GM12878 (cell line): ENCODE measurements at regions not wholly inside any gene's neighbourhood (a gene's known extent, or its start where the extent isn't known, plus 50 kb on each side); places are given as distances from the start of the nearest gene placed in this dataset.

ENCODE experiments used
- ATAC-seq: fragments of 200-7000 bp; cut with Tn5 transposase; 3 replicates; pipeline ENCODE4 v1.9.1; 2020; ENCODE audit warnings: mild to moderate bottlenecking, moderate library complexity
- BruUV-seq: library from RNA; stranded (reverse); fragments of 400-500 nt; replicated peaks from 2 replicates; lab custom pipeline; 2021; lab: Mats Ljungman, UMichigan
- CTCF ChIA-PET: fragments of 300-600 bp; sonication (Branson Sonifier 250); formaldehyde crosslinking; extraction: SDS; loops from one replicate; lab custom pipeline; 2021; ENCODE audit warnings: inconsistent platforms; lab: Yijun Ruan, JAX
- POLR2A ChIA-PET: fragments of 350-600 bp; formaldehyde crosslinking; extraction: SDS; loops from one replicate; lab custom pipeline; 2021; ENCODE audit warnings: inconsistent platforms; lab: Charles Lee
- RAD21 ChIA-PET: fragments of 300-600 bp; sonication (Branson Sonifier 250); formaldehyde crosslinking; loops from one replicate; lab custom pipeline; 2023; ENCODE audit warnings: antibody characterized with exemption; ENCODE audit not compliant: unreplicated experiment; lab: Charles Lee
- SMC1A ChIA-PET: fragments of 300-600 bp; sonication (Branson Sonifier 250); formaldehyde crosslinking; loops from one replicate; lab custom pipeline; 2023; ENCODE audit not compliant: unreplicated experiment, uncharacterized antibody; lab: Charles Lee
- DNase-seq: peaks from one replicate; pipeline ENCODE4 v3.0.0-alpha.2; 2011; ENCODE audit warnings: low read depth, low spot score
- FAIRE-seq: peaks from 3 replicates; lab custom pipeline; 2011; peaks lifted over from hg19 to GRCh38; lab: Jason Lieb, UNC
- H2AFZ ChIP-seq: 2 replicates; pipeline ENCODE4 v1.6.0; 2011; ENCODE audit warnings: low read depth, low read length, control low read depth; ENCODE audit not compliant: control insufficient read depth
- H3K27ac ChIP-seq: 2 replicates; pipeline ENCODE4 v1.5.1; 2011; ENCODE audit warnings: control low read depth; ENCODE audit not compliant: control insufficient read depth, insufficient read depth
- H3K27me3 ChIP-seq, 2 experiments: replicated peaks in 1 of 2; 2 replicates each; pipeline versions ENCODE4 v1.6.0 to v1.6.1; 2011; ENCODE audit warnings: low read length in 1 of 2; ENCODE audit not compliant: control insufficient read depth in 2 of 2, insufficient read depth in 2 of 2
- H3K36me3 ChIP-seq, 2 experiments: 2 replicates each; pipeline ENCODE4 v1.5.1; 2011; ENCODE audit warnings: low read length in 1 of 2; ENCODE audit not compliant: control insufficient read depth in 2 of 2, insufficient read depth in 2 of 2
- H3K4me1 ChIP-seq: 2 replicates; pipeline ENCODE4 v1.6.1; 2011; ENCODE audit warnings: mild to moderate bottlenecking, low read length, moderate library complexity, mixed read lengths; ENCODE audit not compliant: control insufficient read depth, insufficient read depth
- H3K4me2 ChIP-seq: 2 replicates; pipeline ENCODE4 v1.6.0; 2011; ENCODE audit warnings: control low read depth; ENCODE audit not compliant: control insufficient read depth, insufficient read depth
- H3K4me3 ChIP-seq: fragments of 200-600 bp; sonication (generic); 2 replicates; pipeline ENCODE4 v1.5.1; 2016
- H3K79me2 ChIP-seq: 2 replicates; pipeline ENCODE4 v1.6.0; 2011; ENCODE audit warnings: low read length; ENCODE audit not compliant: control insufficient read depth, insufficient read depth
- H3K9ac ChIP-seq: 2 replicates; pipeline ENCODE4 v1.8.0; 2011; ENCODE audit warnings: low read length, control low read depth, mixed read lengths; ENCODE audit not compliant: control insufficient read depth, insufficient read depth
- H3K9me3 ChIP-seq: replicated peaks from 3 replicates; pipeline ENCODE4 v1.5.1; 2011; ENCODE audit warnings: mild to moderate bottlenecking, low read length; ENCODE audit not compliant: control insufficient read depth, insufficient read depth
- H4K20me1 ChIP-seq: 2 replicates; pipeline ENCODE4 v1.6.0; 2011; ENCODE audit not compliant: control insufficient read depth, insufficient read depth
- BCL11A ChIP-seq: IDR thresholded peaks from 2 replicates; pipeline ENCODE4 v1.6.1; 2011; ENCODE audit warnings: low read depth, low read length
- BHLHE40 ChIP-seq, 2 experiments: fragments of 450-650 bp in 1 of 2; IDR thresholded peaks; 2 replicates each; pipeline ENCODE4 v1.6.1; 2011 to 2017; ENCODE audit warnings: low read depth in 2 of 2, borderline replicate concordance in 1 of 2, improper control_type of control experiment in 1 of 2, low read length in 1 of 2, mild to moderate bottlenecking in 1 of 2
- CBX5 ChIP-seq: sonication (generic); IDR thresholded peaks from 2 replicates; pipeline ENCODE4 v1.6.1; 2016; ENCODE audit warnings: low read depth, moderate library complexity, mild to moderate bottlenecking, inconsistent platforms
- CEBPB ChIP-seq, 2 experiments: fragments of 150-350 bp in 1 of 2; IDR thresholded peaks; 2 replicates each; pipeline ENCODE4 v1.6.1; 2012 to 2014; ENCODE audit warnings: low read depth in 2 of 2, low read length in 2 of 2, borderline replicate concordance in 1 of 2, inconsistent platforms in 1 of 2
- CREM ChIP-seq: IDR thresholded peaks from 2 replicates; pipeline ENCODE4 v1.6.1; 2014; ENCODE audit warnings: antibody characterized with exemption, low read depth
- EED ChIP-seq: sonication (generic); IDR thresholded peaks from 2 replicates; pipeline ENCODE4 v1.6.1; 2016; ENCODE audit warnings: antibody characterized with exemption, low read depth
- EZH2 ChIP-seq: IDR thresholded peaks from 2 replicates; pipeline ENCODE4 v1.6.1; 2012; ENCODE audit warnings: low read depth, mild to moderate bottlenecking, control low read depth, inconsistent platforms, low read length, borderline replicate concordance; ENCODE audit not compliant: control insufficient read depth
- FOXM1 ChIP-seq: IDR thresholded peaks from 2 replicates; pipeline ENCODE4 v1.6.1; 2012; ENCODE audit warnings: low read depth, mild to moderate bottlenecking, inconsistent platforms, low read length, moderate library complexity
- HCFC1 ChIP-seq: fragments of 150-350 bp; IDR thresholded peaks from 2 replicates; pipeline ENCODE4 v1.6.1; 2014; ENCODE audit warnings: low read length
- IRF4 ChIP-seq: IDR thresholded peaks from 2 replicates; pipeline ENCODE4 v1.6.1; 2011; ENCODE audit warnings: low read depth, low read length
- KAT2A ChIP-seq: conservative IDR thresholded peaks from 2 replicates; pipeline ENCODE4 v1.6.1; 2011; ENCODE audit warnings: low read depth, low read length; ENCODE audit not compliant: control insufficient read depth
- LARP7 ChIP-seq: fragments of 450-650 bp; IDR thresholded peaks from 2 replicates; pipeline ENCODE4 v1.6.1; 2017; ENCODE audit warnings: mild to moderate bottlenecking
- MYB ChIP-seq: fragments of 150-350 bp; IDR thresholded peaks from 2 replicates; pipeline ENCODE4 v1.6.1; 2014; ENCODE audit warnings: mild to moderate bottlenecking, low read depth, low read length, borderline replicate concordance
- NBN ChIP-seq: fragments of 450-650 bp; IDR thresholded peaks from 2 replicates; pipeline ENCODE4 v1.6.1; 2016
- NFIC ChIP-seq: IDR thresholded peaks from 2 replicates; pipeline ENCODE4 v1.6.1; 2012; ENCODE audit warnings: low read depth, mild to moderate bottlenecking, inconsistent platforms, low read length, moderate library complexity
- RB1 ChIP-seq: fragments of 450-650 bp; formaldehyde crosslinking; IDR thresholded peaks from 2 replicates; pipeline ENCODE4 v1.6.1; 2017; ENCODE audit warnings: mild to moderate bottlenecking, borderline replicate concordance
- SMAD1 ChIP-seq: fragments of 450-650 bp; IDR thresholded peaks from 2 replicates; pipeline ENCODE4 v1.6.1; 2018; ENCODE audit warnings: mild to moderate bottlenecking, low read depth; ENCODE audit not compliant: partially characterized antibody
- TCF7 ChIP-seq: IDR thresholded peaks from 2 replicates; pipeline ENCODE4 v1.6.1; 2014; ENCODE audit warnings: antibody characterized with exemption, borderline replicate concordance
- USF1 ChIP-seq: IDR thresholded peaks from 2 replicates; pipeline ENCODE4 v1.6.1; 2011; ENCODE audit warnings: borderline replicate concordance, low read depth, mild to moderate bottlenecking, moderate library complexity, mixed read lengths, low read length; ENCODE audit not compliant: insufficient read depth; ENCODE audit errors: extremely low read length
- YBX1 ChIP-seq: fragments of 450-650 bp; IDR thresholded peaks from 2 replicates; pipeline ENCODE4 v1.6.1; 2016; ENCODE audit warnings: antibody characterized with exemption
- ZBED1 ChIP-seq: IDR thresholded peaks from 2 replicates; pipeline ENCODE4 v1.6.1; 2016; ENCODE audit warnings: borderline replicate concordance
- ZBTB11 ChIP-seq: fragments of 450-650 bp; formaldehyde crosslinking; IDR thresholded peaks from 2 replicates; pipeline ENCODE4 v1.5.0; 2022; ENCODE audit warnings: mild to moderate bottlenecking, missing genetic modification characterization
- ZNF217 ChIP-seq: fragments of 450-650 bp; IDR thresholded peaks from 2 replicates; pipeline ENCODE4 v1.6.1; 2017; ENCODE audit warnings: antibody characterized with exemption, mild to moderate bottlenecking
- ZNF24 ChIP-seq: fragments of 450-650 bp; IDR thresholded peaks from 2 replicates; pipeline ENCODE4 v1.6.1; 2017; ENCODE audit warnings: antibody characterized with exemption, mild to moderate bottlenecking
- whole genome bisulfite sequencing: methylation state at CpG from one replicate; pipeline ENCODE4 v1.1.6; 2016; ENCODE audit warnings: low lambda C conversion rate; ENCODE audit not compliant: insufficient replicate concordance, insufficient coverage; ENCODE audit errors: missing lambda C conversion rate; 5-methylcytosine and 5-hydroxymethylcytosine counted together
- in situ Hi-C: fragments of 300-500 bp; cut with MboI; formaldehyde crosslinking; loops from 9 replicates; pipeline ENCODE4 v1.14.3; 2018; ENCODE audit warnings: mixed read lengths
- intact Hi-C: fragments of 100-400 bp; cut with micrococcal nuclease; formaldehyde crosslinking; loops from one replicate; pipeline ENCODE4 v1.14.2; 2022; ENCODE audit not compliant: unreplicated experiment

- Histone ChIP-seq H3K36me3 (no peaks in the 10 kb centered on the region), H3K27me3 (no peaks in the 10 kb centered on the region), H3K79me2 (no peaks in the 10 kb centered on the region), H3K4me1 (no peaks in the 10 kb centered on the region), H2AFZ (no peak overlapping the region), H3K9me3 (no peaks in the 10 kb centered on the region), H3K4me2 (no peak overlapping the region), H4K20me1 (no peaks in the 10 kb centered on the region), H3K9ac (no peak overlapping the region), H3K27ac (no peak overlapping the region), H3K4me3 (no peak overlapping the region)
- FAIRE-seq: no peak
- RAD21 ChIA-PET: interaction anchor here (1.1 to 3.4 kb wide), 2 partner anchors 211 to 226 kb away, joined by 3 to 12 read pairs; no protein-coding TSS in a partner anchor
- POLR2A ChIA-PET: no interaction called here
- CTCF ChIA-PET: interaction anchor here (0.7 to 1.2 kb wide), 4 partner anchors 9 to 226 kb away, joined by 3 to 8 read pairs (median 3); no protein-coding TSS in a partner anchor
- SMC1A ChIA-PET: interaction anchor here (0.6 to 4.1 kb wide), 10 partner anchors 11 to 229 kb away, joined by 3 to 27 read pairs (median 3); no protein-coding TSS in a partner anchor
- whole genome bisulfite sequencing: 0% methylated on average over 1 of the region's 1 CpG
- no TSS peak for BruUV-seq
- ATAC-seq: peak; percentile 80
- intact Hi-C loops: no loop called here
- no peak for DNase-seq
- in situ Hi-C loops: no loop called here
- no peak for TF ChIP-seq KAT2A
- no peak for TF ChIP-seq YBX1
- TF ChIP-seq CREM: no peak
- no peak for TF ChIP-seq USF1
- no peak for TF ChIP-seq ZBED1
- TF ChIP-seq RB1: no peak
- no peak for TF ChIP-seq ZBTB11 (CRISPR knock-in tag)
- TF ChIP-seq IRF4: peak; percentile 36; the same call in 1 of the 2 replicates
- peak; percentile 32 to 87; a peak in 2 of 4 replicates for TF ChIP-seq BHLHE40 (IDR thresholded peaks at IDR 0.05; ENCODE audit: borderline replicate concordance in 1 of 2, low read depth in 2 of 2, low read length in 1 of 2)
- TF ChIP-seq MYB: no peak
- TF ChIP-seq FOXM1: no peak
- TF ChIP-seq HCFC1: no peak
- TF ChIP-seq TCF7: no peak
- no peak for TF ChIP-seq EZH2
- no peak for TF ChIP-seq NFIC
- peak; percentile 83 for TF ChIP-seq BCL11A
- TF ChIP-seq ZNF217: no peak
- TF ChIP-seq CEBPB (IDR thresholded peaks at IDR 0.05; ENCODE audit: borderline replicate concordance in 1 of 2, low read depth in 2 of 2, low read length in 2 of 2): no peak
- TF ChIP-seq CBX5: no peak
- no peak for TF ChIP-seq SMAD1
- 0 out of 2 replicates have a peak, but pooled peaks have one; percentile 33 for TF ChIP-seq NBN
- no peak for TF ChIP-seq EED
- TF ChIP-seq LARP7: no peak
- TF ChIP-seq ZNF24: no peak
Measured at GRCh38 chr10:33557313-33557712, 222.8 kb upstream of the NRP1 start.
